Brain microvascular endothelial cell (primary cell): ENCODE measurements at regions not wholly inside any gene's neighbourhood (a gene's known extent, or its start where the extent isn't known, plus 50 kb on each side); places are given as distances from the start of the nearest gene placed in this dataset.

Source experiments
- DNase-seq: peaks from one replicate; pipeline ENCODE4 v3.0.0-alpha.2; 2020
- H3K27ac ChIP-seq: fragments of 250-450 bp; sonication (Bioruptor Pico); 2 replicates; pipeline ENCODE4 v1.5.1; 2020; ENCODE audit warnings: mild to moderate bottlenecking, moderate library complexity
- H3K27me3 ChIP-seq: fragments of 250-450 bp; sonication (Bioruptor Pico); replicated peaks from 2 replicates; pipeline ENCODE4 v1.5.1; 2020; ENCODE audit warnings: mild to moderate bottlenecking
- H3K36me3 ChIP-seq: fragments of 250-450 bp; sonication (Bioruptor Pico); replicated peaks from 2 replicates; pipeline ENCODE4 v1.5.1; 2020; ENCODE audit warnings: mild to moderate bottlenecking
- H3K4me3 ChIP-seq: 2 replicates; pipeline ENCODE4 v1.5.1; 2011; ENCODE audit warnings: low read depth, mild to moderate bottlenecking, control low read depth, low read length, moderate library complexity
- in situ Hi-C: cut with HindIII; loops from 2 replicates; pipeline ENCODE4 v1.10.0; 2017; ENCODE audit warnings: low sequenced_read_pairs, low pct_ligation_motif_present
- TF ChIP-seq, protein P1 (sequence below): IDR thresholded peaks from 2 replicates; pipeline ENCODE4 v1.5.1; 2011; ENCODE audit warnings: low read depth, mild to moderate bottlenecking, moderate library complexity, low read length, control low read depth, inconsistent platforms; ENCODE audit errors: missing control alignments

DNA sequence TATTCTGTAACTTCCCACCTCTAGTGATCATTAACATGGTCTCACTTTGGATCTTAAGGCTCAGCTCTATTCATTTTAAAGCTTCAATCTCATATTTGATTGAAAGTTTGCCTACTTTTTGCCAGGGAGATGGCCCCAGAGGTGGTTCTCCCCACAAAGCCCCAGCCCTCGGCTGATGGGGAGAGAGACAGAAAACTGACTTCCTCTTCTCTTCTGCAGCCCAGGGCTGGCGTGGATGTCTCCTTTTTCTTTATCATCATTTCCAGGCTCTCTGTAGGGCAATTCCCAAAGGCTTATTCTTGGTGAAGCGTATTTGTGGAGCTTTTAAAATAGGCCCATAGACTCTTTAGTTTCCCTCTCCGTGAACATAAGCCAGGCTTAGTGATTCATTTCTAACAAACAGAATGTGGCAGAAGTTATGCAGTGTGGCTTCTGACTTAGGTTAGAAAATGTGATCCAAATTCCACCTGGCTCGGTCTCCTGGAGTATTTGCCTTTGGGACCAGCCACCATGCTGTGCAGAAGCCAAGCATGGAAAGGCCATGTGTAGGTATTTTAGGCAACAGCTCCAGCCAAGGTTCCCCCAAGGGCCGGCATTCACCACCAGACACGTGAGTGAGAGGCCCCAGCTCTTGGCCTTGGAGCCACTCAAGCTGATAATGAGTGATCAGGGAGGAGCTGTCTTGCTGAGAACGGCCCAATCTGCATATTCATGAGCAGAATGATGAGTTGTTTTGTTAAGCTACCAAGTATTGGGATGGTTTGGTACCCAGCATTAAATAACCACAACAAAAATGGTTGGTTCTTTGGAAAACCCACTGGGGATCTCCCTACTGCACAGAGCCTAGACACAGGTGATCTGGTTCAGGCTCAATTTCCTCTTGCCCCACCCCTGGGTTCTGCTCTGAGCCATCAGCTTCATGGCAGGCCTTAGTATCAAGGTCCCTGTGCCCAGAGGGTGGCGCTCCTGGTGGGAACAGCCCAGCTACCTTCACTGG lies 353.2 kb upstream of the PROK2 start:
- TF ChIP-seq, protein P1, sequence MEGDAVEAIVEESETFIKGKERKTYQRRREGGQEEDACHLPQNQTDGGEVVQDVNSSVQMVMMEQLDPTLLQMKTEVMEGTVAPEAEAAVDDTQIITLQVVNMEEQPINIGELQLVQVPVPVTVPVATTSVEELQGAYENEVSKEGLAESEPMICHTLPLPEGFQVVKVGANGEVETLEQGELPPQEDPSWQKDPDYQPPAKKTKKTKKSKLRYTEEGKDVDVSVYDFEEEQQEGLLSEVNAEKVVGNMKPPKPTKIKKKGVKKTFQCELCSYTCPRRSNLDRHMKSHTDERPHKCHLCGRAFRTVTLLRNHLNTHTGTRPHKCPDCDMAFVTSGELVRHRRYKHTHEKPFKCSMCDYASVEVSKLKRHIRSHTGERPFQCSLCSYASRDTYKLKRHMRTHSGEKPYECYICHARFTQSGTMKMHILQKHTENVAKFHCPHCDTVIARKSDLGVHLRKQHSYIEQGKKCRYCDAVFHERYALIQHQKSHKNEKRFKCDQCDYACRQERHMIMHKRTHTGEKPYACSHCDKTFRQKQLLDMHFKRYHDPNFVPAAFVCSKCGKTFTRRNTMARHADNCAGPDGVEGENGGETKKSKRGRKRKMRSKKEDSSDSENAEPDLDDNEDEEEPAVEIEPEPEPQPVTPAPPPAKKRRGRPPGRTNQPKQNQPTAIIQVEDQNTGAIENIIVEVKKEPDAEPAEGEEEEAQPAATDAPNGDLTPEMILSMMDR, result no peak
- no peaks in the 10 kb centered on the region for H3K27me3 ChIP-seq

GRCh38 chr3:72135636-72136035 lies 350.7 kb upstream of the PROK2 start:
- H3K27me3 ChIP-seq, result no peaks in the 10 kb centered on the region
- no peak overlapping the region for H3K27ac ChIP-seq
- TF ChIP-seq, protein P1, result no peak
- H3K36me3 ChIP-seq, result no peaks in the 10 kb centered on the region
- DNase-seq, result no peak
- in situ Hi-C loops, result no loop called here
- H3K4me3 ChIP-seq, result no peak overlapping the region

More for the DNA sequence above, 353.2 kb upstream of the PROK2 start:
- in situ Hi-C loops, result no loop called here
- Histone ChIP-seq H3K4me3 (no peak overlapping the region), H3K36me3 (no peaks in the 10 kb centered on the region), H3K27ac (no peak overlapping the region)
- DNase-seq, result no peak

- in situ Hi-C loops, result no loop called here
- H3K27ac ChIP-seq, result no peak overlapping the region
- no peaks in the 10 kb centered on the region for H3K27me3 ChIP-seq
- H3K4me3 ChIP-seq, result no peak overlapping the region
- H3K36me3 ChIP-seq, result no peaks in the 10 kb centered on the region
- DNase-seq, result no peak
- TF ChIP-seq, protein P1, result no peak
Measured at GRCh38 chr3:72134989-72135451, 350.1 kb upstream of the PROK2 start.

DNA sequence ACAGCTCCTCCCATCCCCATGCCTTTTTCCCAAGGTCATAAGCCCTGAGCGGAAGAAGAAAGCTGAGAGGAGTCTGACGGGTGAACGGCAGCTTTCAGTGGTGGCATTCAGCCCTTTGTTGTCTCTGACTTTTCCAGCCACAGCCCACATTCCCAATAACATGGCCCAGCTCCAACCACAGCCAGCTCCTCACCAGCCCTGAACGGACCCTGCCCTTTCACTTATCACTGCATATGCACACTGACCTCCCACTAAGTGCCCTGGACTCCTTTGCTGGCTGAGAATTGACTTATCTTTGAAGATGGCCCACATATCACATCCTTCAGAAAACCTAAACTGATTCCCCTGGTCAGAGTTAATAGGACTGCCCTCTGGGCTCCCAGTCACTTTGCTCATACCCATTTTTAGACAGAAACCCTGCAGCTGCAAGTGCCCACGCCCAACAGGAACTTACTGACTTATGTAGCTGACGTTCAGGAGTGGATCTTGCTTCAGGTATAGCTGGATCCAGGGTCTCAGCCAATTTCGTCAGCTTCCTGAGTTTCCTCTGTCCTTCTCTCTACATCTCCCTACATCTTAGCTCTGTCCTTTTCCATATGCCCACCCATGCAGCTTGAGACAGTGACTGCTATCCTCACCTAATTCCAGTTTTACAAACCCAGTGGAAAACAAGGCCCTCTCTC lies 348.5 kb upstream of the PROK2 start:
- in situ Hi-C loops, result no loop called here
- DNase-seq, result no peak
- Histone ChIP-seq H3K36me3 (no peaks in the 10 kb centered on the region), H3K4me3 (no peak overlapping the region), H3K27me3 (no peaks in the 10 kb centered on the region), H3K27ac (no peak overlapping the region)
- TF ChIP-seq, protein P1, result no peak

DNA sequence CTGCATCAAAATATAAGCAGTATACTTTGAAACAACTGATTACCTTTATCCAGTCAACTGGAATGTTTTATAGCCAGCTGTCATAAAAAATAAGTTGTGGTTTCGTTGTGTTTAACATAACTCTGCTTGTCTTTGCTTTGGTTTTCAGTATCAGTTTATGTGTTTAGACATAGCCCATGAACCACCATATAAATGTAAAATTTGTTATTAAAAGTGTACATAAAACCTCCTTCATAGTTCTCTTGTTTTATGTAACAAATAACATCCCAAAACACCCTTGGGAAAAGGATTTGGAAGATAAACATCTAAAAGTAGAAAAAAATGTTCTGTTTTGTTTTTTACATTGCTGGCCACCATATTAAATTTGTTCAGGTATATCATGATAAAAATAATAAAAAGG lies 347.0 kb upstream of the PROK2 start:
- in situ Hi-C loops, result no loop called here
- no peaks in the 10 kb centered on the region for H3K27me3 ChIP-seq
- TF ChIP-seq, protein P1, result no peak

More for the DNA sequence above, 347.0 kb upstream of the PROK2 start:
- Histone ChIP-seq H3K4me3 (no peak overlapping the region), H3K27ac (no peak overlapping the region), H3K36me3 (no peaks in the 10 kb centered on the region)
- no peak for DNase-seq
